Glutamatergic neuron (in vitro differentiated cells): ENCODE measurements at regions not wholly inside any gene's neighbourhood (a gene's known extent, or its start where the extent isn't known, plus 50 kb on each side); places are given as distances from the start of the nearest gene placed in this dataset.
"Not testable (repeated sequence)": the region's sequence is repeated elsewhere in the genome, so short reads cannot be mapped to it uniquely, and the experiment has no call there.

Experiments
- DNase-seq: peaks from one replicate; pipeline ENCODE4 v3.0.0; 2022
- H3K27ac Mint-ChIP-seq: one replicate; pipeline ENCODE4 v1.8.0; 2020; ENCODE audit warnings: mild to moderate bottlenecking, mixed read lengths, inconsistent platforms; ENCODE audit not compliant: unreplicated experiment
- H3K27me3 Mint-ChIP-seq: one replicate; pipeline ENCODE4 v1.8.0; 2020; ENCODE audit warnings: mild to moderate bottlenecking, moderate library complexity, mixed read lengths, inconsistent platforms; ENCODE audit not compliant: unreplicated experiment
- H3K36me3 Mint-ChIP-seq: one replicate; pipeline ENCODE4 v1.8.0; 2020; ENCODE audit warnings: mild to moderate bottlenecking, mixed read lengths, inconsistent platforms; ENCODE audit not compliant: unreplicated experiment
- H3K4me1 Mint-ChIP-seq: one replicate; pipeline ENCODE4 v1.8.0; 2020; ENCODE audit warnings: mild to moderate bottlenecking, low read depth, mixed read lengths, inconsistent platforms; ENCODE audit not compliant: unreplicated experiment
- H3K4me3 Mint-ChIP-seq: one replicate; pipeline ENCODE4 v1.8.0; 2020; ENCODE audit warnings: mild to moderate bottlenecking, mixed read lengths, inconsistent platforms; ENCODE audit not compliant: unreplicated experiment
- H3K9me3 Mint-ChIP-seq: one replicate; pipeline ENCODE4 v1.8.0; 2020; ENCODE audit warnings: mild to moderate bottlenecking, moderate library complexity, mixed read lengths, inconsistent platforms; ENCODE audit not compliant: unreplicated experiment
- CTCF ChIP-seq: fragments of 200-600 bp; sonication (generic); IDR thresholded peaks from one replicate; pipeline ENCODE4 v1.5.0; 2021; ENCODE audit not compliant: partially characterized antibody, unreplicated experiment

- Mint-ChIP-seq H3K27me3 (no peaks in the 10 kb centered on the region), H3K4me3 (no peak overlapping the region), H3K9me3 (no peaks in the 10 kb centered on the region), H3K36me3 (no peaks in the 10 kb centered on the region), H3K4me1 (no peaks in the 10 kb centered on the region), H3K27ac (no peak overlapping the region)
- TF ChIP-seq CTCF: no peak
- DNase-seq: no peak
Observed at GRCh38 chr10:85491652-85492051, 874.9 kb downstream of the GRID1 start.

GRCh38 chr10:85492684-85493083 lies 873.9 kb downstream of the GRID1 start:
- no peak overlapping the region for H3K27ac Mint-ChIP-seq
- no peaks in the 10 kb centered on the region for H3K4me1 Mint-ChIP-seq
- H3K36me3 Mint-ChIP-seq: no peaks in the 10 kb centered on the region
- no peaks in the 10 kb centered on the region for H3K27me3 Mint-ChIP-seq
- no peak for TF ChIP-seq CTCF
- no peaks in the 10 kb centered on the region for H3K9me3 Mint-ChIP-seq
- DNase-seq: no peak
- H3K4me3 Mint-ChIP-seq: no peak overlapping the region

GRCh38 chr10:85493703-85494102 lies 872.9 kb downstream of the GRID1 start:
- H3K27ac Mint-ChIP-seq: no peak overlapping the region
- TF ChIP-seq CTCF: no peak
- H3K36me3 Mint-ChIP-seq: no peaks in the 10 kb centered on the region
- H3K9me3 Mint-ChIP-seq: no peaks in the 10 kb centered on the region
- peaks cover 2% of the 10 kb centered on the region for H3K27me3 Mint-ChIP-seq
- H3K4me1 Mint-ChIP-seq: no peaks in the 10 kb centered on the region
- DNase-seq: no peak
- H3K4me3 Mint-ChIP-seq: no peak overlapping the region

- not testable (repeated sequence) for H3K4me3 Mint-ChIP-seq, H3K27me3 Mint-ChIP-seq, H3K27ac Mint-ChIP-seq, DNase-seq, H3K9me3 Mint-ChIP-seq, H3K4me1 Mint-ChIP-seq
- peaks cover 16% of the 10 kb centered on the region for H3K36me3 Mint-ChIP-seq
Observed at GRCh38 chr10:85504641-85505040, 862.0 kb downstream of the GRID1 start.

- no peak for TF ChIP-seq CTCF
- DNase-seq: no peak
- H3K4me3 Mint-ChIP-seq: no peak overlapping the region
- H3K4me1 Mint-ChIP-seq: no peaks in the 10 kb centered on the region
- no peak overlapping the region for H3K27ac Mint-ChIP-seq
- peaks cover 5% of the 10 kb centered on the region for H3K36me3 Mint-ChIP-seq
- H3K9me3 Mint-ChIP-seq: no peaks in the 10 kb centered on the region
- peaks cover 1% of the 10 kb centered on the region for H3K27me3 Mint-ChIP-seq
Observed at GRCh38 chr10:85508159-85508558, 858.4 kb downstream of the GRID1 start.

GRCh38 chr10:85510682-85511081 lies 855.9 kb downstream of the GRID1 start:
- Mint-ChIP-seq H3K9me3 (no peaks in the 10 kb centered on the region), H3K27me3 (no peaks in the 10 kb centered on the region), H3K27ac (no peak overlapping the region), H3K36me3 (peaks cover 5% of the 10 kb centered on the region), H3K4me1 (no peaks in the 10 kb centered on the region), H3K4me3 (no peak overlapping the region)
- DNase-seq: no peak
- TF ChIP-seq CTCF: no peak
